Neural cell (in vitro differentiated cells): ENCODE measurements at regions not wholly inside any gene's neighbourhood (a gene's known extent, or its start where the extent isn't known, plus 50 kb on each side); places are given as distances from the start of the nearest gene placed in this dataset.

ENCODE experiments used
- EP300 ChIP-seq: fragments of 450-650 bp; conservative IDR thresholded peaks from 2 replicates; pipeline ENCODE4 v1.6.1; 2014; ENCODE audit warnings: antibody characterized with exemption, mild to moderate bottlenecking, moderate library complexity; ENCODE audit not compliant: poor library complexity, severe bottlenecking
- EZH2 ChIP-seq: fragments of 200-600, 300-800 bp; shearing (Covaris generic), sonication (generic); IDR thresholded peaks from 2 replicates; pipeline ENCODE4 v1.6.1; 2014; ENCODE audit warnings: antibody characterized with exemption, low read length, borderline replicate concordance, mild to moderate bottlenecking; ENCODE audit not compliant: insufficient read depth, poor library complexity, severe bottlenecking
- MXI1 ChIP-seq: fragments of 450-650 bp; conservative IDR thresholded peaks from 2 replicates; pipeline ENCODE4 v1.6.1; 2014; ENCODE audit warnings: antibody characterized with exemption, mild to moderate bottlenecking; ENCODE audit not compliant: poor library complexity, severe bottlenecking
- POLR2AphosphoS5 ChIP-seq: IDR thresholded peaks from 2 replicates; pipeline ENCODE4 v1.6.1; 2012
- SMC3 ChIP-seq: fragments of 450-650 bp; conservative IDR thresholded peaks from 2 replicates; pipeline ENCODE4 v1.6.1; 2014; ENCODE audit warnings: antibody characterized with exemption, mild to moderate bottlenecking, moderate library complexity; ENCODE audit not compliant: poor library complexity
- TF ChIP-seq, protein P1 (sequence below): fragments of 450-650 bp; IDR thresholded peaks from 2 replicates; pipeline ENCODE4 v1.5.1; 2014; ENCODE audit warnings: antibody characterized with exemption, mild to moderate bottlenecking, moderate library complexity; ENCODE audit not compliant: poor library complexity, severe bottlenecking

DNA sequence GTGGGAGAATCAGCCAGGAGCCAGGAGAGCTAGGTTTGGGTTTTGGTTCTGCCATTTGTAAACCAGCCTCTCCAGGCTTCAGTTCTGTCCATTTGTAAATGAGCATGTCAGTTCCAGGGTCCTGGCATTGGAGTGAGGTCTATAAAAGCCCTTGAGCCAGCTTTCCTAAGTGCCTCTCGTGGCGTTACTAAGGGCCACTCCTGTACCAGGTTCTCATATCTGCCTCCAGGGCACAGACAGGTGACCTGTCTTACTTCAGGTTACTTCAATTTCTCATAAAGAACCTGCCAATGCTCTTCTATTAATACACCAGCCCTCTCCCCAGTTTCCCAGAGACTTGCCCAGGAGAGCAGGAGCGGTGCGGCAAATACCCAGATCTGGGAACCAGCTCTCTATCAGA lies 101.9 kb downstream of the VEGFA start:
- TF ChIP-seq EZH2: no peak
- TF ChIP-seq, protein P1, sequence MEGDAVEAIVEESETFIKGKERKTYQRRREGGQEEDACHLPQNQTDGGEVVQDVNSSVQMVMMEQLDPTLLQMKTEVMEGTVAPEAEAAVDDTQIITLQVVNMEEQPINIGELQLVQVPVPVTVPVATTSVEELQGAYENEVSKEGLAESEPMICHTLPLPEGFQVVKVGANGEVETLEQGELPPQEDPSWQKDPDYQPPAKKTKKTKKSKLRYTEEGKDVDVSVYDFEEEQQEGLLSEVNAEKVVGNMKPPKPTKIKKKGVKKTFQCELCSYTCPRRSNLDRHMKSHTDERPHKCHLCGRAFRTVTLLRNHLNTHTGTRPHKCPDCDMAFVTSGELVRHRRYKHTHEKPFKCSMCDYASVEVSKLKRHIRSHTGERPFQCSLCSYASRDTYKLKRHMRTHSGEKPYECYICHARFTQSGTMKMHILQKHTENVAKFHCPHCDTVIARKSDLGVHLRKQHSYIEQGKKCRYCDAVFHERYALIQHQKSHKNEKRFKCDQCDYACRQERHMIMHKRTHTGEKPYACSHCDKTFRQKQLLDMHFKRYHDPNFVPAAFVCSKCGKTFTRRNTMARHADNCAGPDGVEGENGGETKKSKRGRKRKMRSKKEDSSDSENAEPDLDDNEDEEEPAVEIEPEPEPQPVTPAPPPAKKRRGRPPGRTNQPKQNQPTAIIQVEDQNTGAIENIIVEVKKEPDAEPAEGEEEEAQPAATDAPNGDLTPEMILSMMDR: no peak
- no peak for TF ChIP-seq MXI1
- no peak for TF ChIP-seq SMC3
- no peak for TF ChIP-seq EP300
- no peak for TF ChIP-seq POLR2AphosphoS5
